NCI-H226 (cell line): ENCODE measurements at regions not wholly inside any gene's neighbourhood (a gene's known extent, or its start where the extent isn't known, plus 50 kb on each side); places are given as distances from the start of the nearest gene placed in this dataset.

ENCODE experiments used
- DNase-seq: peaks from one replicate; pipeline ENCODE4 v3.0.0-alpha.2; 2015

DNA sequence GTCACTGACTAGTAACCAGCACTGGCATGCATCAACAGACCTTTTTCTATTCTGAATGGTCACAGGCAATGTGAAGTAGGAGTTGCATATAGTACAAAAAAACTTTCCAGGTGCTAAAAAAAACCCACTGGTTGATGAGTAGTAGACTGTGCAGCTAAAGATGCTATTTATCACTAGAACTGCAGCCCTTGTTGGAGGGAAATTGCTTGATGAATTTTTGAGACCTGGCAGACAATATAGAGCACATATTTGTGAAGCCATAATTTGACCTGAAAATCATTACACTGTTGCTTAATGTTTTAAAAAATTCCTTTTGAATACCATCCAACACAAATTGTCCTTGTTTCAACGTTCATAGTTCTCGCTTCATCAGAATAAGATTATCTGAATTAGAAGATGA is 441.0 kb downstream of the KLF12 start:
- no peak for DNase-seq

- DNase-seq = no peak
Observed at GRCh38 chr13:73691891-73692290, 442.3 kb downstream of the KLF12 start.

- no peak for DNase-seq
Observed at GRCh38 chr13:73687929-73688328, 446.3 kb downstream of the KLF12 start.

GRCh38 chr13:73687087-73687486 is 447.1 kb downstream of the KLF12 start:
- no peak for DNase-seq

GRCh38 chr13:73684750-73685149 is 449.5 kb downstream of the KLF12 start:
- no peak for DNase-seq

GRCh38 chr13:73684286-73684685 is 449.9 kb downstream of the KLF12 start:
- no peak for DNase-seq

- no peak for DNase-seq
Observed at GRCh38 chr13:73683746-73684145, 450.5 kb downstream of the KLF12 start.

GRCh38 chr13:73681779-73682178 is 452.4 kb downstream of the KLF12 start:
- no peak for DNase-seq

DNA sequence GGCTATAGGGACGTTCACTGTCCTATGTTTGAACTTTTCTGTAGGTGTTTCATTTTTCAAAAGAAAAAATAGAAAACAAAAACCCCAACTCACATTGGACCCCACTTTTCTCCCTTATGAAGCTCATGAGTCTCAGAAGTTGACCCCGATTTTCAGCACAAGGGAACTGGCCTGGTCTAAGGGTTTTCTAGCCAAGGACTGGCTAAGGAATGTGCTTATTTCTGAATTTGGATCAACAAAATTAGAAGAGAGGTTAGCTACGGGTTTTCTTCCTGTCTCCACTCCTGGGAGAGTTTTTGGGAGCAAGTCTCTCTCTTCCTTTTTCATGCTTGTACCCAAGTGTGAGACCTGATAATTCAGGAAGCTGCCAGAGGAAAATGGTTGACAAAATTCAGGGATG is 453.2 kb downstream of the KLF12 start:
- DNase-seq = no peak

- DNase-seq = no peak
Observed at GRCh38 chr13:73677048-73677601, 457.1 kb downstream of the KLF12 start.

DNA sequence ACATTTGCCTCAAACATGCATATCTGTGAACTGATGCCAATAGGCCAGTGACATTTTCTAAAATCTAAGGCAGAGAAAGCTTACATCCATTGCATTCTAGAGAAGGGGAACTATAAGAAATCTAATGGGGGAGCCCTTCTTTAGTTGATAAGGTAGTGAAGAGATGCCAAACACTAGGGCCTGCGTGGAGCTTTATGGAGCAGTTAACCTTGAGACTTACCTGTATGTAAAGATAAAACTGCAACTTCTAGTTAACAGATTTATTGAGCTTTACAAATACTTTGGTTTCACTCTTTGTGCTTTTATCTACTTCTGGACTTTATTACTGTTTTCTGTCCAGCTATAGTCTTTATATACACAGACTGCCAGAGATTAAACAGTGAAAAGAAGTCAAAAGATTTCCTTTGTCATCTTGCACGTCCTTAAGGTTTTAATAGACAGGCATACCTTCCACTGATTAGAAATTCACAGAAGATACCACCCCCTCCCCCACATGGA is 457.6 kb downstream of the KLF12 start:
- DNase-seq = no peak

DNA sequence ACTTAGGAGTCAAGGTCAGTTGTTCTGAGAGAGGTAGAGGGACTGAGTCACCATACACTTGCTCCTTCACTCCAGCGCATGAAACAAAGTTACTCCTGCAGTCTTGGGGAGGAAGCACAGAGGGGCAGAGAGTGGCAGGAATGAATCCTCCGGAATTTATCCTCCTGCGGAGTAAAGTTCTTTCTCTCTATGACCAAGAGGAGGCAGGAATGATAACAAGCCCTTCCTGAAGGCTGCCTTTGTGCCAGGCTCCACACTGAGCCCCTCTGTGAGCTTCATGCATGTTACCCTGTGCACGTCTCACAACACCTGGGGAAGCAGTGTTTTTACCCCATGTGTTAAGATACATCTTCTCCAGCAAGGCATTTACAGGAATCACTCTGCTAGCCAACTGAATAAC is 458.4 kb downstream of the KLF12 start:
- DNase-seq = no peak

DNA sequence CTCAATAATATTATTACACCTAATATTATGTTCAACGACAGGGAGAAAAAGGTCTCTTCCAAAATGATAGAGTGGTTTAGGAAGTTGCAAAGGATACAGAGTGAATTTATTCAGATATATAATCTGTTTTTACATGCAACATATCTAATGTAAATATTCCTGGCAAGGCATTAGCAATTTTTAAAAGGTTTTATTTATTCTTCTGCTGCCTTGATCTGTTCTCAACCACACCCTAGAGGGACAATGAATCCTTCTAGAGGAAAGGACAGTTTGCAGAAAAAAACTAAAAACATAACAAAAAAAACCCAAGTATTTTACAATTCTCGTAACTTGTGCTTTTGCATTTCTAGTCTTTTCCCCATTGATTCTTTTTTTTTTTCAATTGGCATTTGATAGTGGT is 459.6 kb downstream of the KLF12 start:
- DNase-seq = no peak

- DNase-seq = no peak
Observed at GRCh38 chr13:73673931-73674330, 460.3 kb downstream of the KLF12 start.

- no peak for DNase-seq
Observed at GRCh38 chr13:73672492-73672891, 461.7 kb downstream of the KLF12 start.

DNA sequence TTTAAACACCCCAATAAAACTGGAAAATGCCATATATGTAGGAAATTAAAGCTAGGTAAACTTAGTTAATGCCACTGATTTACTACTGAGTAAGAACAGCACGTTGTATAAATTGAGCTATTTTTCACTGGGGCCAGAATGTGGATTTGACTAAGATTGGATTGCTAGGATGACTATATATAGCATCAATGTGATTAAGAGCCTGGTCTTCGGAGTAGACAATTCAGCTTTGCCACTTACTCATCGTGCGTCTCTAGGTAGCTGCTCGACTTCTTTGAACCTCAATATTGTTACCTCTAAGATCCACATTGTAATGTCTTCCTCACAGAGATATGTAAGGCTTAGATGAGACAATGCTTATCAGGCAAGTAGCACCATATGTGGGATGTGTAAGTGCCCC is 462.5 kb downstream of the KLF12 start:
- no peak for DNase-seq

- no peak for DNase-seq
Observed at GRCh38 chr13:73671011-73671410, 463.2 kb downstream of the KLF12 start.

GRCh38 chr13:73667756-73668155 is 466.4 kb downstream of the KLF12 start:
- no peak for DNase-seq

DNA sequence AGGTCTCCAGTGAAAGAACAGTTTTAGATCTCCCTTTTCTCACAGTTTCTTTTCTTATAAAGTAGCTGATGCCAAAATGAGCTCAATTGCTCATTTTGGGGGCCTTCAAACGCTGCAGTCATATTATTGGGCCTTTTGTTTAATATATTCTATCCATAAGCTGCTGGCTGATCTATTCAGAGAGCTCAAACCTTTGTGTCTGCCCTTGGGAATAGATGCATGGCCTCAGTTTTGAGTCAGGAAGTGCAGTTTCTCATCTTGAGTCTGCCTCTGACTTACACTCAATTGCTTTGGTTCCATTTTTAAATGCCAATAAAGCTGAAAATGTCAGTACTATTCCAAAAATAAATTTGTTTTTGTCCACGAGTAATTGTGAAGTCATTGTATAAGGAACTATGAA is 468.9 kb downstream of the KLF12 start:
- no peak for DNase-seq

DNA sequence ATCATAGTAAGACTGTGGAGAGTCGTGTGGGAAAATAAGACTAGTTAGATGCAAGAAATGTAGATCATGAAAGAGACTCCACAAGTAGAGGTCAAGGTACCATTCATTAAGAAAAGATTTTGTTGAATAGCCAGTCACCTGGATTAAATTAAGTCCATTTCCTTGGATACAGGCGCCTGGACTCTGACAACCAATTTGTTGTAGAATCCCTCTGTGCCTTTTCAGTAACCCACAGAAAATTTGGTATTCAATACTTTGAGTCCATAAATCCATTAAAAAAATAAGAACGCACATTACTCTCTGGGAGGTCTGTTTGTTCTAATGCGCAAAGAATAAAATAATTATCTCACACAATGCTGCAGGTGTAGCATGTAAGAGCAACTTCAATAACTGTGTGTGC is 469.4 kb downstream of the KLF12 start:
- no peak for DNase-seq

DNA sequence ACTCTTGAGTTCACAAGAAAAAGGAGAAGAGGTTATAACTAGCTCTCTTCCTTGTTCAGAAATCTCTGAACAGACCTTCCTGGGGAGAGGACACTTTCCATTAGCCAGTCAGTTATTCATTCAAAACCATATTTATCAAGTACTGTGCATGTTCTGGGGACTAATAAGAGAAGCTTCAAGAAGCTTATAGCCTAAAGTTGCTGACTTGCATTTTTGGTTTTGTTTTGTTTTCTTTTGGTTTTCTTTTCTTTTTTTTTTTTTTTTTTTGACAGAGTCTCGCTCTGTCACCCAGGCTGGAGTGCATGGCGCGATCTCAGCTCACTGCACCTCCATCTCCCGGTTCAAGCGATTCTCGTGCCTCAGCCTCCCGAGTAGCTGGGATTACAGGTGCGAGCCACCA is 471.4 kb downstream of the KLF12 start:
- DNase-seq = no peak

- DNase-seq = no peak
Observed at GRCh38 chr13:73661687-73662425, 472.3 kb downstream of the KLF12 start.

GRCh38 chr13:73661066-73661465 is 473.1 kb downstream of the KLF12 start:
- DNase-seq = no peak

DNA sequence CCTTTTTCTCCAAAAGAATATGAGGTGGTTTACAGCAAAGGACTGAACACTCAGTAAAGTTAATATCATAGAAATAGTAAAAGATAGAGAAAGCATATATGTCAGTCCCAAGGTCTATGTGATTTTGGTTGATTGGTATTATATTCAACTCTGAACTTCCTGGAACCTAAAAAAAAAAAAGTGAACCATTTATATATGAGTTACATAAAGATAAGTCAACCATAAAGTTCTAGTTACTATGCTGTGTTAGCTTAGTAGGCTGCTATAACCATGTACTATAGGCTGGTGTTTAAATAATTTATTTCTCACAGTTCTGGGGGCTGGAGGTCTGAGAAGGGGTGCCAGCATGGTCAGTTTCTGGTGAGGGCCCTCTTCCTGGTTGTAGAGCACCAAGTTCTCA is 475.6 kb downstream of the KLF12 start:
- no peak for DNase-seq
